Testis (tissue), 2 donors: ENCODE measurements at regions not wholly inside any gene's neighbourhood (a gene's known extent, or its start where the extent isn't known, plus 50 kb on each side); places are given as distances from the start of the nearest gene placed in this dataset.

Source experiments
- DNase-seq: peaks from one replicate; pipeline ENCODE4 v3.0.0-alpha.2; 2019
- H3K27ac ChIP-seq, 2 donors: fragments of 200-600 bp; sonication (generic); one replicate each; pipeline ENCODE4 v1.5.1; 2019
- H3K27me3 ChIP-seq: fragments of 200-600 bp; sonication (generic); one replicate; pipeline ENCODE4 v1.5.1; 2019
- H3K36me3 ChIP-seq: fragments of 200-600 bp; sonication (generic); one replicate; pipeline ENCODE4 v1.5.1; 2017; ENCODE audit warnings: low read depth; ENCODE audit errors: missing control alignments
- H3K4me1 ChIP-seq: fragments of 200-600 bp; sonication (generic); one replicate; pipeline ENCODE4 v1.5.1; 2019
- H3K4me3 ChIP-seq, 2 donors: fragments of 200-600 bp; sonication (generic); one replicate each; pipeline ENCODE4 v1.5.1; 2017 to 2019
- H3K9me3 ChIP-seq: fragments of 200-600 bp; sonication (generic); one replicate; pipeline ENCODE4 v1.5.1; 2017
- CTCF ChIP-seq, 3 experiments: fragments of 450-650 bp in 2 of 3; fragments of 200-600 bp in 1 of 3; sonication (generic) in 1 of 3; IDR thresholded peaks; one replicate each; pipeline ENCODE4 v1.5.1; 2016 to 2019; ENCODE audit warnings: antibody characterized with exemption in 3 of 3, mild to moderate bottlenecking in 2 of 3, moderate library complexity in 1 of 3
- POLR2A ChIP-seq: fragments of 450-650 bp; IDR thresholded peaks from one replicate; pipeline ENCODE4 v1.6.1; 2017; ENCODE audit warnings: antibody characterized with exemption, mild to moderate bottlenecking, moderate library complexity
- WGBS, 2 donors: methylation state at CpG; one replicate each; pipeline ENCODE4 v1.1.5; 2018; 5-methylcytosine and 5-hydroxymethylcytosine counted together
- intact Hi-C: fragments of 100-400 bp; cut with DNase I; formaldehyde crosslinking; loops from one replicate; pipeline ENCODE4 v1.15.1; 2023; ENCODE audit warnings: low total_unique reads

- Histone ChIP-seq H3K9me3 (no peaks in the 10 kb centered on the region), H3K4me1 (no peaks in the 10 kb centered on the region), H3K27me3 (no peaks in the 10 kb centered on the region), H3K4me3 (no peak overlapping the region), H3K36me3 (no peaks in the 10 kb centered on the region), H3K27ac (no peak overlapping the region)
- TF ChIP-seq CTCF (IDR thresholded peaks at IDR 0.05) (no peak), POLR2A (no peak)
- intact Hi-C loops, result no loop called here
- 97% methylated on average over 3 of the region's 3 CpGs for WGBS, 2 donors
- DNase-seq, result no peak
These were observed 296.2 kb downstream of the SETD4 start for GRCh38 chr21:35764077-35764476.

- no peak for TF ChIP-seq CTCF (IDR thresholded peaks at IDR 0.05)
- no peak for TF ChIP-seq POLR2A
- Histone ChIP-seq H3K27ac (no peak overlapping the region), H3K36me3 (no peaks in the 10 kb centered on the region), H3K27me3 (no peaks in the 10 kb centered on the region), H3K9me3 (no peaks in the 10 kb centered on the region), H3K4me3 (no peak overlapping the region), H3K4me1 (no peaks in the 10 kb centered on the region)
- WGBS, 2 donors, result 94 to 95% methylated on average over 2 of the region's 2 CpGs
- no peak for DNase-seq
- intact Hi-C loops, result no loop called here
These were observed 305.7 kb downstream of the SETD4 start for GRCh38 chr21:35754583-35754982.

GRCh38 chr21:35753308-35753707 is 307.0 kb downstream of the SETD4 start:
- no peak for TF ChIP-seq CTCF (IDR thresholded peaks at IDR 0.05)
- no peak for TF ChIP-seq POLR2A
- intact Hi-C loops, result no loop called here
- Histone ChIP-seq H3K27ac (no peak overlapping the region), H3K27me3 (no peaks in the 10 kb centered on the region), H3K9me3 (no peaks in the 10 kb centered on the region), H3K4me3 (no peak overlapping the region), H3K36me3 (no peaks in the 10 kb centered on the region), H3K4me1 (no peaks in the 10 kb centered on the region)
- DNase-seq, result no peak
- 74 to 86% methylated on average over 2 of the region's 2 CpGs for WGBS, 2 donors

GRCh38 chr21:35751171-35751570 is 309.2 kb downstream of the SETD4 start:
- TF ChIP-seq CTCF (IDR thresholded peaks at IDR 0.05) (no peak), POLR2A (no peak)
- intact Hi-C loops, result no loop called here
- no peaks in the 10 kb centered on the region for H3K36me3 ChIP-seq
- H3K4me3 ChIP-seq, result no peak overlapping the region
- no peaks in the 10 kb centered on the region for H3K4me1 ChIP-seq
- H3K27ac ChIP-seq, result no peak overlapping the region
- no peaks in the 10 kb centered on the region for H3K9me3 ChIP-seq
- no peaks in the 10 kb centered on the region for H3K27me3 ChIP-seq
- no peak for DNase-seq

GRCh38 chr21:35749904-35750303 is 310.4 kb downstream of the SETD4 start:
- Histone ChIP-seq H3K27me3 (no peaks in the 10 kb centered on the region), H3K27ac (no peak overlapping the region), H3K4me3 (no peak overlapping the region), H3K4me1 (no peaks in the 10 kb centered on the region), H3K36me3 (no peaks in the 10 kb centered on the region), H3K9me3 (no peaks in the 10 kb centered on the region)
- intact Hi-C loops, result no loop called here
- DNase-seq, result no peak
- WGBS, 2 donors, result 89 to 95% methylated on average over 3 of the region's 3 CpGs
- TF ChIP-seq CTCF (IDR thresholded peaks at IDR 0.05) (no peak), POLR2A (no peak)
